HG03565 (cell line): ENCODE measurements at regions not wholly inside any gene's neighbourhood (a gene's known extent, or its start where the extent isn't known, plus 50 kb on each side); places are given as distances from the start of the nearest gene placed in this dataset.
"Not testable (repeated sequence)": the region's sequence is repeated elsewhere in the genome, so short reads cannot be mapped to it uniquely, and the experiment has no call there.

Experiments used
- ATAC-seq: cut with Tn5 transposase; IDR thresholded peaks from one replicate; pipeline ENCODE4 v1.9.1; 2021; ENCODE audit warnings: mild to moderate bottlenecking, moderate library complexity; ENCODE audit not compliant: unreplicated experiment

DNA sequence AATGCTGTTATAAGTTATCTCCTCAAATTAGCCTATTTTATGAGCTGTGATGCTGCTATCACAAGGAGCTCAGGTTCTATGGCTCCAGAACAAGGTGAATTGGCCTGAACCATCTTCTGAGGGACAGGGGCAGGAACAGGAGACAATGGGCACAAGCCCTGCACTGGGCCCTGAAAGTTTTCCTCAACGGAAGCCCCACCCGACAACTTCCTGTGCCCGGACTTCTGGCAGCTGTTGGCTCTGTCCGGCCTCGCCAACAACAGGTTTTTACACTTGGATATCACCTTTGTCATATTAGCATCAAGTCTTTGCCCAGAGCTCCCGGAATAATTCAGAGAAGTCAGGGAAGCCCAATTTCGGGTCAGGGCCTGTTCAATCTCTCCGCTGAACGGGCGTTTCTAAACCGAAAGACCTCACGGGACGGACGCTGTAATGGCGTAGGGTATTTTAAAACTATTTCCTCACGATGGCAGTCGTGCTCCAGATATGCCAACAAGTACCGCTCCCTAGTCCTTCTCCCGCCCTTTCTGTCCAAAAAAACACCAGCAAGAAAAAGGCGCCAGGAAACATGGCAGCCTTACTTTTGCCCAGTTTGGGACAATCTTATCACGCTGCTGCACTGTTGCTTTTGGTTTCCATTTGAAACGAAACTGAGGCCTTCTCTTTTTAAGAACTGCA, 201.0 kb upstream of the STK26 start:
- ATAC-seq: no peak

DNA sequence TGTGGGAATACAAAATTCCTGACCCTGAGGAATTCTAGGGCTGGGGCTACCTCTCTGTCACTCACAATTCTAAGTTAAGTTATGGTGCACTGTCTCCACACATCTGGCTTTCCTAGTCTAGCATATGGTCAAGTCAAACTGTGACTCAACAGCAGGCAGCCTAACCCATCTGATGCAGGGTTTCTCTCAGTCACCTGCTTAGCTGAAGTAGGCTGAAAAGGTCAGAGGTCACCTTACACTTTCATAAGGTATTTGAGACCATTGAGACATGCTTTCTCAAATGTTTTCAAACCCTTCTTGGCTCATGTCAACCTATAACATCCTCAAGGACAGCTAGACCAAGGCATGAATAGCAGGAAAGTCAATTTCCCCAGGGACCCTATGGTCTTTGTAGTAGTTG, 196.5 kb upstream of the STK26 start:
- ATAC-seq: no peak

DNA sequence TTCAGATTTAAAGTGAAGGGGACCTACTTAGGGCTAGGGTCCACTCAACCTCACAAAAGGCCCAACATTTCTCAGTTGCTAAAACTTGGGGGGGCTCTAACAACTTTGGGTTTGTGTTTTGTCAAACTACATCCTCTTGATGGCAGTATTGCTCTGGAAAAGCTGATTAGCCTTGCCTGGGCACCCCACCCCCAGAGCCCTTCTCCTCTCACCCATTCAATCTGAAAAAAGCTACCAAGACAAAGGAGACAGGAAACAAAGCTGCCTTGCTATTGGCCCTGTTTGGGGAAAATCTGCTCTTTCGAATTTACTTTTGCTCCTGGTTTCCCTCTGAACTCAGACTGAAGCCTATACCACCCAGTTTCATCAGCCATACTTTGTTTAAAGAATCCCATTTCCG, 195.2 kb upstream of the STK26 start:
- ATAC-seq: peak; percentile 40

DNA sequence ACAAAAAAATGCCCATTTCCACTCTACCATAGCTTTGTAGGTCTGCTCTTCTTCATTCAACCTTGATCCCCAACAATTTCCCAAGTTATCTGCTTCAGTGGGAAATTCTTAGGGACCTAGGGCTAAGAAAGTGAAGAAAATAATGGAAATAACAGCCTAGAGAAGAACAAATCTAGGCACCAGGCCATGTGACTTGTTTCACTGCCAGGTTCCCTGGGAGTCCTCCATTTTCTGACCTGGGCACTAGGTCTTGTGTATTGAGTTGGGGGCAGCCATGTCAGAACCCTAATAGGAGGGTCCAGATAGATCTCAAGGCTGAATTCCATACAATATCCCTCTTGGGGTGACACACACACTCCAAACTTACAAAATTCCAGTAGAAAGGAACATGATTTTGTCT, 194.6 kb upstream of the STK26 start:
- no peak for ATAC-seq

DNA sequence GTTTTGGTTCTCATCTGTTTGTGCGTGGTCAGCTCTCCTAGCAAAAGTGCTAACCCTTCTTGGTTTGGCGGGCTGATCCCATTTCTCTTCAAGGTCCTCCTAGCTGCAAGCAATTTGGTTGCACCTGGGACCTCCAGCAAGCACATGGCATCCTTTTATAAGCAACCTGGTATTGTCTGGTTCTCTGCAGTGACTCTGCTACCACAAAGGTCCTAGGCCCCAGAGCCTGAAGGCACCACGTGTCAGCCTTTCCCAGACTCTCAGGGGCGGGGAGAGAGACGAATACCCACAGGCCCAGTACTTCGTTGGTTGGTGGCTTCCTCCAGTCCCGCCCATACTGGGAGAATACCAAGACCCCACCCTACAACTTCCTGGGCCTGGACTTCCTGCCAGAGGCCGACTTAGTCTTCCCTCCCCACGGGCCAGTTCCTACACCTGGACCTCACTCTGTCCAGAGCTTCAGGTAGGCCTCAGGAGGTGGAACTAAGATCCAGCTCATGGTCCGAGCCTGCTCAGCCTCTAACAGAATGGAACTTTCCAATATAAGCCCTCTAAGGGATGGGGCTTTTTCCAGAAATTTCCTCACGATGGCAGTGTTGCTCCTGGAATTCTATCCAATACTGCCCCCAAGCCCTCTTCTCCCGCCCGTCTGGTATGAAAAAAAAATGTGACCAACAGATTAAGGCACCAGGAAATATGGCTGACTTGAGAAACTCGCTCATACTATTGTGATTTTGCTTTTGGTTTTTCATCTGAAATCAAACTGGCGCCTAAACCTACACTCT, 192.5 kb upstream of the STK26 start:
- ATAC-seq: peak; percentile 53

DNA sequence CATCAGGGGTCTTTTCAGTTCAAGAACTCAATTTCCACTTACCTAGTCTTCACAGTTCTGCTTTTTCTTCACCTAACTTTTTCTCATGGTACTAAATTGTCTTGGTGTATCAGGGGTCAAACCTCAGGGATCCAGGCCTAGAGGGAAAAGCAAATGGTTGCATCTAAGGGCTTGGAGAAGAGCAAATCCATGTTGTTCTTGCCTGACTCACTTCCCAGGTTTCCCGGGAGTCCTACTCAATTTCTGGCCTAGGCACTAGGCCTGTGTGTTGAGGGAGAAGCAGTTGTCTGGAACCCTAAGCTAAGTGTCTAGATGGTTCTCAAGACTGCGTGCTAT, 191.9 kb upstream of the STK26 start:
- no peak for ATAC-seq

DNA sequence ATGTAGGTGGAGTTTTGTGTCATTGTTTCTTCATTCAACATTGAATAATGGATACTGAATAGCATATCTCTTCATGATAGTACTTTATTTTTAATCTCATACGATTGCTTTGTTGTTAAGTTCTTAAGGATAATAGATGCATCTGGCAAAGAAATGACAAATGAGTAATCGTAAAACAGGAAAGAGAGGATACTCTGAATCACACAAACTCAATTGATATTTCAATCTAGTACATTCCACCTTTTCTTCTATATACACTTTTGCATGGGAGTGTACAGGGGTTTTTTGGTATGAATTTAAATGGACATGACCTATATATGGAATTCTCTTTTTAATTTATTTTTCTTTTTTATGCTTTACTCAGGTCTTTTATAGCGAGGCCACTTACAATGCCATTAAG, 186.9 kb upstream of the STK26 start:
- no peak for ATAC-seq

DNA sequence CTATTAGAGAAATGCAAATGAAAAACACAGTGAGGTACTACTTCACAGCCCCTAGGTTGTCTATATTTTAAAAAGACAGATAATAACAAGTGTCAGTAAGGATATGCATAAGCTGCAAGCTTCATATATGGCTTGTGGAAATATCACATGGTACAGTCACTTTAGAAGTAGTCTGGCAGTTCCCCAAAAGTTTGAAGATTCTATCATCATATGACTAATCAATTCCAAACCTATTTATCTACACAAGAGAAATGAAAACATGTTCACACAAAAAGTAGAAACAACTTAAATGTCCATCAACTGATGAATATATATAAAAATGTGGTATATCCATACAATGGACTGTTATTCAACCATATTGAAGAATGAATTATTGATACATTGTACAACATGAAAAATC, 185.8 kb upstream of the STK26 start:
- no peak for ATAC-seq

DNA sequence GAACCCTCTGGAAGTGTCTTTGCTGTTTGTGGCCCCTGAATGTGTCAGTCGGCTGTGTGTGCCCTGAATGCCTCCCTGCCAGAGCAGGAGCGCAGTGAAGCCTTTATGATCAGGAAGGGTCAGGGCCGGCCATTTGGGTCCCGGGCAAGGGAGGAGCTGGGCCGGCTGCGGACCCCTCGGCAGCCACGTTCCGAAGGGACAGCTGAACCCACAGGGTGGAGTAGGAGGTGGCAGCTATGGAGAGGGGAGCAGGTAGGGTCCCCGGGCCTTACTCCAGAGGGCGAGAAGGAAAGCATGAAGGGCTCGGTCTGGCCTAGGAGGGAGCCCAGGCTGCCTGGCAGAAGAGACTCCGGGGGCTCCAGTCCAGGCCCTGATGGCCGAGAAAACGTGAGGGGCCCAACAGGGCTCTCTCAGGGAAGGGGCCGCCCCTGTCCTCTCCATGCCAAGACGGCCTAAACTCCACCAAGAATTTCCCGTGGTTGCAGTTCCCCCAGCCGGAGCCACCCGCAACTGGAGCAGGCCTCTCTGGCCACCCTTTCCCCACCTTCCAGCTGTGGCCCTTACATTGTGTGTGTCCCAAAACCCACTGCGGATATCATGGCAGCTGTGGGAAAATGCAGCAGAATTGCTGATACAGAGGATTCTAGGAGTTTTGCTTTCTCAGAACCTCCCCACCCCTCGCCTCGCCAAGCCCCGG, 182.2 kb upstream of the STK26 start:
- ATAC-seq: no peak

DNA sequence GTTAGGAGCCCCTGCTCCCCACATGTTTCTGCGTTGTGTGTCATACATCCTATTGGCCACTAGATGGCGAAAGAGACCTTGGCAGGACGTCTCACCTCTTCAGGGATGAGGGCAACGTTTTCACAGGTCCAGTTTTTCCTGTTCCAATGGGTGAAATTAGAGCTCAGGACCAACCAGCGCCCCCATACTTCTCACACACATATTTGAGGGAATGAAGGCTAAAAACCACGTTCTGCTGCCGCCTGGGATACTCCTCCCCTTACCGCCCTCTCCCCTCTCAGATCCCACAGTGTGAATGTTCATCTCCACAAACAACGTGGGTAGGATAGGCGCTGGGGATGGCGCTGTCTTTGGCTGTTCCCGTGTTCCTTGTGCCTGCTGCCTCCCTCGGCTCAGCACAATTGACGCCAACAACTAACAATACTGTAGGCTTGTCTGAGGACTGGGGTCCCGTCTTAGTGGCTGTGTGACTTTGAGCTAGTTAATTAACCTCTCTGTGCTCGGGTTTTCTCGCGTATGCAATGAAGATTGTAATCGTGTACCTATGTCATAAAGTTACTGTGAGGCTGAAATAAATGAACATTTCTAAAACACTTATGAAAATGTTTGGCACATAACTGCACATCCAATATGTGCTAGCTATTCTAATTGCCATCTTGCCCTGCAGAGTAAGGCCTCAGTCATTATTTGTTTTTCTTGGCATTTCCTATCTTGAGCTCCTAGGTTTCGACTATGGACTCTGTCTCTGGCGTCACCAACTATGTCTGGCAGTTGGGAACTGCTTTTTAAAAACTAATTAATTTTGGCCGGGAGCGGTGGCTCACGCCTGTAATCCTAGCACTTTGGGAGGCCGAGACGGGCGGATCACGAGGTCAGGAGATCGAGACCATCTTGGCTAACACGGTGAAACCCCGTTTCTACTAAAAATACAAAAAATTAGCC, 181.3 kb upstream of the STK26 start:
- no peak for ATAC-seq

DNA sequence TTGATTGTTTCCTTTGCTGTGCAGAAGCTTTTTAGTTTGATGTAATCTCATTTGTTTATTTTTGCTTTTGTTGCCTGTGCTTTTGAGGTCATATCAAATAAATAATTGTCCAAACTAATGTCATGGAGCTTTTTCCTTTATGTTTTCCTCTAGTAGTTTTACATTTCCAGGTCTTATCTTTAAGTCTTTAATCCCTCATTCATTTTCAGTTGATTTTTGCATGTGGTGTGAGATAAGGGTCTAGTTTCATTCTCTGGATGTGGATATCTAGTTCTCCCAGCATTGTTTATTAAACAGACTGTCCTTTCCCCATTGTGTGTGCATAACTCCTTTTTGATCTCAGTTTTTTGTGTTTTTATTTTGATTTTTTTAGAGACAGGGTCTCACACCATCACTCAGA, 179.1 kb upstream of the STK26 start:
- ATAC-seq: no peak

DNA sequence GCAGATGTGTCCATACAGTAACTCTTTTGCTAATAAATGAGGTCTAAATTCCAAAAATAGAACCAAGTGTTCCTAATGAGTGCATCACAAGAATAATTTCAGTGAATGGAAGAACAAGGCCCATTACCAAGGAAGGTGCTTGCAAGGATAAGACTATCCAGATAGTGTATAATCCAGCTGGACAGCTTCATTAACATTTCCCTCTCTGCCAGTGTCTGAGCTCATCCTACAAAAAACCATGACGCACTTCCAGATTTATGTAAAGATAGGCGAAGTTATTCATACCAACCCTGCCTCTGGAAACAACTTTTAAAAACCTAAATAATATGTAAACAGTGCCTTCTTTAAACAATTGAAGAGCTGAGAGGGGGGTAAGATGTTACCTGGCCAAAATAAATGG, 177.9 kb upstream of the STK26 start:
- no peak for ATAC-seq

DNA sequence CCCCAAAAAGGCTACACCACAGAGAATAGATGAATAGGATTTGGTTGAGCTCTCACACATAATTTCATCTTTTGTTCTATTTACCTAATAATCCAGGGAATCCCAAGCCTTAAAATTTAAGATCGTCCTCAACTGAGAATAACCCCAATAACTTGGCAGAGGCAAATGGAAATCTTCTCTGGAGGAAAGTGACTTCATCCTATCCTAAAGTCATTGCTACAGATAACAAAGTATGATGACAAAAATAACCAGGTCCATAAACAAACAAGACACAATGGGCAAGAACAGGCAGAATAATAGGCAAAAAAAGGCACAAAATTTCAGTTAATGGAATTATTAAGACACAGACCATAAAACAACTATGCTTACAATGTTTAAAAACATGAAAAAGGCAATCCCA, 177.3 kb upstream of the STK26 start:
- no peak for ATAC-seq

DNA sequence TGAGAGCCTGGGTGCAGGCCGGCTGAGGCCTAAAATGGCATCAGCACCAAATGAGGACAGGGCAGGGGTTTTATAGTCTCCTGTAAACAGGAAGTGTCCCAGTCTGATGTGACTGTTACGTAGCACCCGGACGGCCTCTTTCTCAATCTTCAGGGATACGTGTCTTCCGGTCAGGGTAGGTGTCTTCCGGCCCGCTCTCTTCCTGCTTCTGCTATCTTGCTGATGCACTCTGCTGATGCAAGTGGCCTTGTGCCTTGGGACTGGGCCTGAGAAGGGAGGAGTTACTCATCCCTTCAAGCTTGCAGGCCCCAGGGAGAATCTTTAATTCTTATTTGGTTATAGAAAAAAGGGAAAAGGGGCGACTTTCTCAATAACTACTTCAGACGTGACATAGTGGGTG, 172.1 kb upstream of the STK26 start:
- not testable (repeated sequence) for ATAC-seq

DNA sequence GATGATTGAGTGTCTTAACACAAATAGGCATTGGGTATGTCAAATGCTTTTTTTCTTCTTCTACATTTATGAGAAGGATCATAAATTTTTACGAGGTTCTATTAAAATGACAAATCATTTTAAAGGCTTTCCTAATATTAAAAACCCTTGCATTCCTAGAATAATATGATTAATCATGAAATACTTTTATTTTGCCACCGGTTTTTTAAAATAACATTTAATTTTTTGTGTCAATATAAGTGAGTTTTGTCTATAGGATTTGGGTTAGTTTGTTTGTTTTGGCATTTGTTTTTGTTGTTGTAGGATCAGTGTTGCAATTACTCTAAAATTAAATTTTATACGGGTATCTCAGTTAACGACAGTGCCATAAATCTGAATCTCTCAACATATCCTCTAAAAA, 169.7 kb upstream of the STK26 start:
- no peak for ATAC-seq

DNA sequence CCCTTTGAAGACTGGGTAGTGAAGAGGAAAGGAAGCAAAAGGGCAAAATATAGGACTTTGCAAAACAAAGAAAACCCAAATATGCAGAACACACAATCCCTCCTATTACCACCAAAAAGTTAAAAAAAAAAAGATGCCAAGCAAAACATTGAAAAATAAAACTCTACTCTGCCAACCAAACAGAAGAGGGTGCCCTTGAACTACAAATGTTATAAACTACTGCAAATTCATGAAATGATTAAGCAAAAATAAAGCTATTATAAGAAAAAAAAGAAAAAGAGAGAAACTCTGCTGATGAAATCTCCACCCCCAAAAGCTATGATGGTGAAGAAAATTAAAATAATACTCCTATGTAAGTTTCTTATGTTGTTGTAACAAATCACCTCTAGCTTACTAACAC, 168.5 kb upstream of the STK26 start:
- ATAC-seq: no peak

DNA sequence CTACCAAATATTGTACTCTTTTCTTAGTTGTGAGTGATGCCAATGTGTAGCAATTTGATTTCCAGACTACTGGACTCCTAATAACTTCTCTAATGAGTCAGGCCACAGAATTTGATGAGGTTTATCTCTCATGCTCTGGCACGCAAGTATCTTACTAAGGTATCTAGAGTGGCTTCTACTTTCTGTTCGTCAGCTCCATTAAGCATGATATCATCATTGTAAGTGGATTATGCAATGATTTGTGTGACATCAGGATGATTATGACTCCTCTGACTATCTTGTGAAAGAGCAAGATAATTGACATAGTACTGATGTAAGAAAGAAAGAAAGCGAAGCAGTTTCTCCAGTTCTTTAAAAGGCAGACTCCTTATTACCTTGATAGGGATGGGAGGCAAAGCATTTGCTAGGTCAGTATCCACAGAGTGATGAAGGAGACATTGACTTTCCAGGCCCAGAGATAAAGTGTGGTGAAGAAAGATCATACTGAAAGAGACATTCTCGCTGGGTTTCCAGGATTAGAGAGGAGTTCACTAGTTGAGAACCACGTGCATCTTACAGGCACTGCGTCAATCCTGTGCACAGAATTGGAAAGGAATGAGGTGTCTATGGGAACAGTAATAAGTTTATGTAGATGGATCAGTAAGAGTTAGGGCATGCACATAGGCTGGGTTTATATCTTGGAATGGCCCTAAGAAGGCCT, 161.9 kb upstream of the STK26 start:
- ATAC-seq: no peak

DNA sequence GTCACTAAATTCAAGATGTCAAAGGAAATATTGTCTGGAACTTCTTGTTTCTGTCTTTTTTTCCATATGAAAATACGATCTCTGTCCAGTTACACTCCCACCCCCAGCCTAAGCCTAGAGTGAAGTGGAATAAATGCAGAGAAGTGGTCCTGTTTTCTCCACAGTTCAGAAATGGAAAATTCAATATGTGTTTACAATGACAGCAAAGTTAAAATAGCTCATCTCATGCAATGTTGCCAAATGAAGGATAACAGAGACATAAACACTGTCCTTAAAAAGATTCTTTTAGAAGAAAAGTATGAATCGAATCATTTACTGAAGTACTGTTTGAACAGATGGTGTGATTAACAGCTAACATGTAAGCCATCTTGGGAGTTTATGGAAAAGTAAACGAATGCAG, 160.8 kb upstream of the STK26 start:
- no peak for ATAC-seq

DNA sequence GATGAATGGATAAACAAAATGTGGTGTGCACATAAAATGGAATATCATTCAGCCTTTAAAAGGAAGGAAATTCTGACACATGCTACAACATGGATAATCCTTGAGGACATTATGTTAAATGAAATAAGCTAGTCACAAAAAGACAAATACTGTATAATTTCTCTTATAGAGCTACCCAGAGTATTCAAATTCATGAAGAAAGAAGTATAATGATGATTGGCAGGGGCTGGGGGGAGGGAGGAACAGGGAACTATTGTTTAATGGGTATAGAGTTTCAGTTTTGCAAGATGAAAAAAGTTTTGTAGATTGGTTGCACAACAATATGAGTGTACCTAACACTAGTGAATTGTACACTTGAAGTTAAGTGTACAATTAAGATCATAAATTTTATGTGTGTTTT, 153.9 kb upstream of the STK26 start:
- no peak for ATAC-seq

DNA sequence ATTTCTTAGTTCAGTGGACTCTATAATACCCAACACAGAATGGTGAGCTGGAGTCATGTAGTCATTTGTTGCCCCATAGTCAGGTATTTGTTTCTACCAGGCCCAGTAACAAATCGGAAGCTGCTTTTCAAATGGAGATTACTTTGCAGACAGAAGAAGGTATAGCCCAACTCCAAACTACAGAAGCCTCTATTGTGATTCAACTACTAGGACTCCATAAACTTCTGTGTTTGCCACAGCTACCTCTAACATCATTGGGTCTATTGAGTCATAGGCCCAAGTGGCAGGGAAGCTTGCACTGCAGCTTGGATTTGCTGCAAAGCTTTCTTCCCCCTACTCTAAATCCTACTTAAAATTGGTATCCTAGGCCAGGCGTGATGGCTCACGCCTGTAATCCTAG, 148.8 kb upstream of the STK26 start:
- ATAC-seq: no peak

DNA sequence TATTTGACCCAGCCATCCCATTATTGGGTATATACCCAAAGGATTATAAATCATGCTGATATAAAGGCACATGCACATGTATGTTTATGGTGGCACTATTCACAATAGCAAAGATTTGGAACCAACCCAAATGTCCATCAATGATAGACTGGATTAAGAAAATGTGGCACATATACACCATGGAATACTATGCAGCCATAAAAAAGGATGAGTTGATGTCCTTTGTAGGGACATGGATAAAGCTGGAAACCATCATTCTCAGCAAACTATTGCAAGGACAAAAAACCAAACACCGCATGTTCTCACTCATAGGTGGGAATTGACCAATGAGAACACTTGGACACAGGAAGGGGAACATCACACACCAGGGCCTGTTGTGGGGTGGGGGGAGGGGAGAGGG, 147.3 kb upstream of the STK26 start:
- not testable (repeated sequence) for ATAC-seq
